Osteocyte (in vitro differentiated cells): ENCODE measurements at regions not wholly inside any gene's neighbourhood (a gene's known extent, or its start where the extent isn't known, plus 50 kb on each side); places are given as distances from the start of the nearest gene placed in this dataset.

ENCODE experiments used
- DNase-seq: peaks from one replicate; pipeline ENCODE4 v3.0.0; 2021; ENCODE audit warnings: mixed read lengths; ENCODE audit not compliant: unreplicated experiment; ENCODE audit errors: extremely low spot score
- H3K27ac Mint-ChIP-seq: one replicate; pipeline ENCODE4 v1.8.0; 2021; ENCODE audit warnings: mild to moderate bottlenecking, mixed read lengths; ENCODE audit not compliant: unreplicated experiment
- H3K27me3 Mint-ChIP-seq: one replicate; pipeline ENCODE4 v1.8.0; 2021; ENCODE audit warnings: mixed read lengths; ENCODE audit not compliant: unreplicated experiment
- H3K36me3 Mint-ChIP-seq: one replicate; pipeline ENCODE4 v1.8.0; 2021; ENCODE audit warnings: mixed read lengths; ENCODE audit not compliant: unreplicated experiment
- H3K4me1 Mint-ChIP-seq: one replicate; pipeline ENCODE4 v1.8.0; 2021; ENCODE audit warnings: mixed read lengths; ENCODE audit not compliant: unreplicated experiment
- H3K4me3 Mint-ChIP-seq: one replicate; pipeline ENCODE4 v1.8.0; 2021; ENCODE audit warnings: mild to moderate bottlenecking, moderate library complexity, mixed read lengths; ENCODE audit not compliant: unreplicated experiment
- H3K9me3 Mint-ChIP-seq: one replicate; pipeline ENCODE4 v1.8.0; 2021; ENCODE audit warnings: mixed read lengths; ENCODE audit not compliant: unreplicated experiment
- CTCF ChIP-seq: fragments of 200-600 bp; sonication (generic); IDR thresholded peaks from 2 replicates; pipeline ENCODE4 v1.5.0; 2021; ENCODE audit warnings: antibody characterized with exemption, mild to moderate bottlenecking, moderate library complexity

GRCh38 chr3:117266806-117267205 lies 557.2 kb downstream of the TUSC7 start:
- Mint-ChIP-seq H3K27me3 (peaks cover 18% of the 10 kb centered on the region), H3K9me3 (no peaks in the 10 kb centered on the region), H3K27ac (no peak overlapping the region), H3K4me3 (no peak overlapping the region), H3K4me1 (peaks cover 1% of the 10 kb centered on the region), H3K36me3 (no peaks in the 10 kb centered on the region)
- no peak for DNase-seq
- TF ChIP-seq CTCF: no peak

GRCh38 chr3:117268318-117268717 lies 558.7 kb downstream of the TUSC7 start:
- DNase-seq: no peak
- H3K27ac Mint-ChIP-seq: no peak overlapping the region
- no peak overlapping the region for H3K4me3 Mint-ChIP-seq
- no peaks in the 10 kb centered on the region for H3K9me3 Mint-ChIP-seq
- peaks cover 18% of the 10 kb centered on the region for H3K27me3 Mint-ChIP-seq
- peaks cover 1% of the 10 kb centered on the region for H3K4me1 Mint-ChIP-seq
- no peaks in the 10 kb centered on the region for H3K36me3 Mint-ChIP-seq
- no peak for TF ChIP-seq CTCF

- no peak overlapping the region for H3K27ac Mint-ChIP-seq
- H3K36me3 Mint-ChIP-seq: no peaks in the 10 kb centered on the region
- H3K9me3 Mint-ChIP-seq: no peaks in the 10 kb centered on the region
- no peak for TF ChIP-seq CTCF
- H3K27me3 Mint-ChIP-seq: peaks cover 10% of the 10 kb centered on the region
- H3K4me1 Mint-ChIP-seq: no peaks in the 10 kb centered on the region
- DNase-seq: no peak
- no peak overlapping the region for H3K4me3 Mint-ChIP-seq
Measured at GRCh38 chr3:117272274-117272673, 562.7 kb downstream of the TUSC7 start.

GRCh38 chr3:117272876-117273523 lies 563.4 kb downstream of the TUSC7 start:
- peaks cover 10% of the 10 kb centered on the region for H3K27me3 Mint-ChIP-seq
- no peaks in the 10 kb centered on the region for H3K4me1 Mint-ChIP-seq
- DNase-seq: no peak
- no peak for TF ChIP-seq CTCF
- H3K27ac Mint-ChIP-seq: no peak overlapping the region
- no peaks in the 10 kb centered on the region for H3K36me3 Mint-ChIP-seq
- H3K4me3 Mint-ChIP-seq: no peak overlapping the region
- no peaks in the 10 kb centered on the region for H3K9me3 Mint-ChIP-seq

GRCh38 chr3:117277816-117278215 lies 568.2 kb downstream of the TUSC7 start:
- Mint-ChIP-seq H3K4me1 (peaks cover 7% of the 10 kb centered on the region), H3K9me3 (no peaks in the 10 kb centered on the region), H3K36me3 (no peaks in the 10 kb centered on the region), H3K27me3 (peaks cover 8% of the 10 kb centered on the region), H3K4me3 (no peak overlapping the region), H3K27ac (no peak overlapping the region)
- TF ChIP-seq CTCF: no peak
- DNase-seq: no peak
